H1 (cell line): ENCODE measurements at regions not wholly inside any gene's neighbourhood (a gene's known extent, or its start where the extent isn't known, plus 50 kb on each side); places are given as distances from the start of the nearest gene placed in this dataset.

Experiments used
- CTCF ChIA-PET: fragments of 300-600 bp; sonication (Branson Sonifier 250); formaldehyde crosslinking; loops from one replicate; lab custom pipeline; 2021; ENCODE audit not compliant: partially characterized antibody; lab: Charles Lee
- POLR2A ChIA-PET: fragments of 300-600 bp; sonication (Branson Sonifier 250); formaldehyde crosslinking; loops from one replicate; lab custom pipeline; 2021; ENCODE audit warnings: inconsistent platforms; ENCODE audit not compliant: partially characterized antibody; lab: Charles Lee
- DNase-seq, 2 experiments: peaks; one replicate each; pipeline versions ENCODE4 v3.0.0 to v3.0.0-alpha.2; 2010 to 2022; ENCODE audit warnings: low spot score in 2 of 2, low read depth in 1 of 2, mixed read lengths in 1 of 2
- FAIRE-seq: peaks from 2 replicates; lab custom pipeline; 2011; peaks lifted over from hg19 to GRCh38; lab: Jason Lieb, UNC
- H2AFZ ChIP-seq: 2 replicates; pipeline ENCODE4 v1.8.1; 2012; ENCODE audit warnings: low read length, inconsistent platforms
- H2AK5ac ChIP-seq: 2 replicates; pipeline ENCODE4 v1.6.1; 2013; ENCODE audit warnings: low read depth, low read length
- H2BK120ac ChIP-seq: replicated peaks from 2 replicates; pipeline ENCODE3; 2013; ENCODE audit warnings: low read depth, low read length, inconsistent platforms
- H2BK12ac ChIP-seq: 2 replicates; pipeline ENCODE4 v1.6.1; 2013; ENCODE audit warnings: low read depth, low read length
- H2BK15ac ChIP-seq: 2 replicates; pipeline ENCODE4 v1.6.1; 2013; ENCODE audit warnings: low read length
- H2BK20ac ChIP-seq: 2 replicates; pipeline ENCODE4 v1.6.1; 2013; ENCODE audit warnings: low read length
- H2BK5ac ChIP-seq: 2 replicates; pipeline ENCODE4 v1.6.1; 2013; ENCODE audit warnings: low read depth, low read length
- H3K14ac ChIP-seq: 2 replicates; pipeline ENCODE4 v1.6.1; 2013; ENCODE audit warnings: inconsistent platforms; ENCODE audit not compliant: insufficient read length
- H3K18ac ChIP-seq: 2 replicates; pipeline ENCODE4 v1.6.1; 2013; ENCODE audit warnings: low read length; ENCODE audit errors: extremely low read depth
- H3K23ac ChIP-seq: 2 replicates; pipeline ENCODE4 v1.6.1; 2013; ENCODE audit warnings: inconsistent platforms; ENCODE audit not compliant: insufficient read length
- H3K23me2 ChIP-seq: 2 replicates; pipeline ENCODE4 v1.6.1; 2013; ENCODE audit warnings: low read depth, low read length
- H3K27ac ChIP-seq: 2 replicates; pipeline ENCODE4 v1.6.1; 2011; ENCODE audit warnings: low read depth, low read length, inconsistent platforms
- H3K27me3 ChIP-seq, 4 experiments: replicated peaks in 1 of 4; 1 replicate in 1 of 4; 2 replicates in 3 of 4; pipeline versions ENCODE4 v1.6.1 to v1.8.1; 2011 to 2013; ENCODE audit warnings: low read length in 3 of 4, mild to moderate bottlenecking in 3 of 4, inconsistent platforms in 2 of 4, mixed read lengths in 2 of 4, moderate library complexity in 1 of 4; ENCODE audit not compliant: control insufficient read depth in 3 of 4, insufficient read depth in 3 of 4; ENCODE audit errors: extremely low read depth in 1 of 4
- H3K36me3 ChIP-seq, 4 experiments: 2 replicates each; pipeline versions ENCODE4 v1.6.1 to v1.8.1; 2011 to 2013; ENCODE audit warnings: mild to moderate bottlenecking in 4 of 4, low read length in 3 of 4, moderate library complexity in 2 of 4, control low read depth in 1 of 4, inconsistent platforms in 1 of 4; ENCODE audit not compliant: insufficient read depth in 4 of 4, control insufficient read depth in 2 of 4
- H3K4ac ChIP-seq: replicated peaks from 2 replicates; pipeline ENCODE3; 2013; ENCODE audit warnings: low read length, low read depth, mixed read lengths, inconsistent platforms; ENCODE audit not compliant: insufficient read length
- H3K4me1 ChIP-seq, 4 experiments: replicated peaks in 1 of 4; 1 replicate in 1 of 4; 2 replicates in 3 of 4; pipeline versions ENCODE4 v1.6.1 to v1.8.1; 2011 to 2013; ENCODE audit warnings: low read length in 3 of 4, inconsistent platforms in 2 of 4, mixed read lengths in 1 of 4; ENCODE audit not compliant: insufficient read depth in 4 of 4, control insufficient read depth in 3 of 4
- H3K4me2 ChIP-seq, 2 experiments: 2 replicates each; pipeline versions ENCODE4 v1.6.1 to v1.8.1; 2011 to 2013; ENCODE audit warnings: low read depth in 2 of 2, low read length in 2 of 2, control low read depth in 1 of 2, inconsistent platforms in 1 of 2, mild to moderate bottlenecking in 1 of 2; ENCODE audit not compliant: insufficient read depth in 1 of 2
- H3K4me3 ChIP-seq, 4 experiments: fragments of 200-600, 300-600 bp in 1 of 4; sonication (generic), shearing (Covaris generic), sonication (Bioruptor Twin) in 1 of 4; 2 replicates each; pipeline versions ENCODE4 v1.5.1 to v1.8.1; 2011 to 2016; ENCODE audit warnings: low read length in 4 of 4, low read depth in 3 of 4, control low read depth in 2 of 4, inconsistent platforms in 2 of 4, mild to moderate bottlenecking in 2 of 4, mixed read lengths in 1 of 4, moderate library complexity in 1 of 4; ENCODE audit not compliant: insufficient read depth in 2 of 4; ENCODE audit errors: extremely low read depth in 1 of 4
- H3K56ac ChIP-seq: replicated peaks from 2 replicates; pipeline ENCODE3; 2013; ENCODE audit warnings: low read depth, mild to moderate bottlenecking, mixed read lengths, low read length, inconsistent platforms; ENCODE audit not compliant: insufficient read length
- H3K79me1 ChIP-seq: 2 replicates; pipeline ENCODE4 v1.6.1; 2013; ENCODE audit warnings: low read depth, low read length, control low read depth
- H3K79me2 ChIP-seq, 2 experiments: 2 replicates each; pipeline versions ENCODE4 v1.6.1 to v1.8.1; 2012 to 2013; ENCODE audit warnings: low read length in 2 of 2, mild to moderate bottlenecking in 2 of 2, inconsistent platforms in 1 of 2; ENCODE audit not compliant: insufficient read depth in 2 of 2, control insufficient read depth in 1 of 2
- H3K9ac ChIP-seq, 4 experiments: replicated peaks in 1 of 4; 1 replicate in 1 of 4; 2 replicates in 3 of 4; pipeline versions ENCODE4 v1.6.1 to v1.8.1; 2011 to 2013; ENCODE audit warnings: low read depth in 3 of 4, low read length in 3 of 4, control low read depth in 2 of 4, mild to moderate bottlenecking in 2 of 4, moderate library complexity in 2 of 4, inconsistent platforms in 1 of 4; ENCODE audit errors: extremely low read depth in 1 of 4
- H3K9me3 ChIP-seq, 2 experiments: 2 replicates each; pipeline versions ENCODE4 v1.6.1 to v1.8.1; 2012 to 2013; ENCODE audit warnings: mild to moderate bottlenecking in 2 of 2, moderate library complexity in 2 of 2, control low read depth in 1 of 2, inconsistent platforms in 1 of 2, low read depth in 1 of 2, low read length in 1 of 2, mixed read lengths in 1 of 2; ENCODE audit not compliant: insufficient read depth in 2 of 2
- H4K20me1 ChIP-seq, 2 experiments: replicated peaks in 1 of 2; 2 replicates each; pipeline versions ENCODE3 to v1.8.1; 2011 to 2013; ENCODE audit warnings: inconsistent platforms in 2 of 2, low read length in 2 of 2, mild to moderate bottlenecking in 1 of 2; ENCODE audit not compliant: insufficient read depth in 2 of 2, control insufficient read depth in 1 of 2
- H4K5ac ChIP-seq: 2 replicates; pipeline ENCODE4 v1.6.1; 2013; ENCODE audit warnings: low read length, low read depth, mixed read lengths, inconsistent platforms; ENCODE audit not compliant: insufficient read length
- H4K8ac ChIP-seq: 2 replicates; pipeline ENCODE4 v1.8.0; 2013; ENCODE audit warnings: mild to moderate bottlenecking, moderate library complexity, low read length, inconsistent platforms; ENCODE audit not compliant: insufficient read depth; ENCODE audit errors: extremely low read depth
- H4K91ac ChIP-seq: replicated peaks from 2 replicates; pipeline ENCODE3; 2013; ENCODE audit warnings: low read length, mixed read lengths, inconsistent platforms; ENCODE audit not compliant: insufficient read length
- E2F6 ChIP-seq: IDR thresholded peaks from 2 replicates; pipeline ENCODE4 v1.6.1; 2012; ENCODE audit warnings: inconsistent platforms
- EZH2 ChIP-seq: fragments of 200-600 bp; sonication (generic); IDR thresholded peaks from 2 replicates; pipeline ENCODE4 v1.7.1; 2012; ENCODE audit warnings: low read depth, mild to moderate bottlenecking, moderate library complexity, low read length, inconsistent platforms; ENCODE audit not compliant: severe bottlenecking
- JUN ChIP-seq: IDR thresholded peaks from 2 replicates; pipeline ENCODE4 v1.6.1; 2011; ENCODE audit warnings: low read depth, mild to moderate bottlenecking, improper control_type of control experiment, low read length
- KDM4A ChIP-seq: IDR thresholded peaks from one replicate; pipeline ENCODE4 v1.7.1; 2012; ENCODE audit warnings: low read depth, mild to moderate bottlenecking, moderate library complexity, low read length, inconsistent platforms; ENCODE audit not compliant: severe bottlenecking
- POLR2A ChIP-seq, 2 experiments: IDR thresholded peaks; 1 replicate in 1 of 2; 2 replicates in 1 of 2; pipeline ENCODE4 v1.6.1; 2011; ENCODE audit warnings: low read depth in 2 of 2, low read length in 2 of 2, mild to moderate bottlenecking in 2 of 2; ENCODE audit errors: control extremely low read depth in 1 of 2
- POLR2AphosphoS5 ChIP-seq: IDR thresholded peaks from 2 replicates; pipeline ENCODE4 v1.6.1; 2011; ENCODE audit warnings: low read depth, low read length
- POU5F1 ChIP-seq: IDR thresholded peaks from 2 replicates; pipeline ENCODE4 v1.6.1; 2011; ENCODE audit warnings: low read depth, mild to moderate bottlenecking, low read length, moderate library complexity
- SAP30 ChIP-seq: fragments of 300-600 bp; sonication (generic); IDR thresholded peaks from 2 replicates; pipeline ENCODE4 v1.7.1; 2012; ENCODE audit warnings: low read length, moderate library complexity, mild to moderate bottlenecking, inconsistent platforms; ENCODE audit not compliant: insufficient read depth, insufficient replicate concordance
- SP1 ChIP-seq: IDR thresholded peaks from 2 replicates; pipeline ENCODE4 v1.6.1; 2011; ENCODE audit warnings: low read depth, low read length
- WGBS, 2 experiments: shearing (Covaris generic) in 1 of 2; methylation state at CpG; one replicate each; pipeline versions ENCODE4 v1.1.6 to v1.1.7; 2013 to 2015; ENCODE audit warnings: low lambda C conversion rate in 2 of 2, mixed read lengths in 2 of 2, inconsistent platforms in 1 of 2, low coverage in 1 of 2, missing lambda C conversion rate in 1 of 2; ENCODE audit not compliant: insufficient replicate concordance in 2 of 2, insufficient coverage in 1 of 2, insufficient read length in 1 of 2; ENCODE audit errors: extremely low coverage in 1 of 2, missing lambda C conversion rate in 1 of 2; 5-methylcytosine and 5-hydroxymethylcytosine counted together
- TF ChIP-seq, protein P1 (sequence below): IDR thresholded peaks from 2 replicates; pipeline ENCODE4 v1.6.1; 2011; ENCODE audit warnings: low read depth, mild to moderate bottlenecking, low read length; ENCODE audit not compliant: insufficient read depth
- TF ChIP-seq, protein P2 (sequence below), 3 experiments: IDR thresholded peaks; 1 replicate in 2 of 3; 2 replicates in 1 of 3; pipeline versions ENCODE4 v1.5.1 to v1.6.1; 2011; ENCODE audit warnings: low read length in 3 of 3, mild to moderate bottlenecking in 3 of 3, inconsistent platforms in 2 of 3, low read depth in 1 of 3, moderate library complexity in 1 of 3; ENCODE audit not compliant: insufficient read depth in 1 of 3; ENCODE audit errors: control extremely low read depth in 1 of 3

DNA sequence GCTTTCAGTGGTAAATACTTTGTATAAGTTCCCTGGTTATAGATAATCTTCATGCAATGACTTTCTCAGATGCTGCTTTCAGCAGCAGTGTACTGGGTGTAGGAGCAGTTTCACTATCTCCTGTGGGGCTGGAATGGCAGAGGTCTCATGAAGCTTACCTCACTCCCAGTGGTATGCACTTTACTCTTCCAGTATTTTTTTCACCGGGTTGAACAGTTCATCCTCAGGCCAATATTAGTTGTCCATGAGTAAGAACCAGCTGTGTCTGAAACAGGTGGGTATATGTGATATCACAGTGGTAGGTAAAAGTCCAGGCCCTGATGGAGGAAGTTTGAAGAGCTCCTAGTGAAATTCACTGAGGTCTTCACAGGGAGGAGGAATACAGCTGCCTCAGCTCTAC is 351.5 kb upstream of the EMCN start:
- Histone ChIP-seq H3K56ac (no peak overlapping the region), H3K4me2 (no peak overlapping the region), H3K4ac (no peak overlapping the region), H2BK15ac (no peak overlapping the region), H2BK5ac (no peak overlapping the region), H3K4me3 (no peak overlapping the region), H4K5ac (no peak overlapping the region), H3K27ac (no peak overlapping the region), H3K14ac (no peak overlapping the region), H3K9ac (no peak overlapping the region), H2BK12ac (no peak overlapping the region), H3K36me3 (no peaks in the 10 kb centered on the region), H3K79me2 (no peaks in the 10 kb centered on the region), H2BK20ac (no peak overlapping the region), H2BK120ac (no peak overlapping the region), H2AK5ac (no peak overlapping the region), H4K91ac (no peak overlapping the region), H4K8ac (no peak overlapping the region), H4K20me1 (no peaks in the 10 kb centered on the region), H3K23ac (no peak overlapping the region), H2AFZ (no peak overlapping the region), H3K9me3 (no peaks in the 10 kb centered on the region), H3K18ac (no peak overlapping the region), H3K4me1 (peaks cover 0 to 4% (median 0%) of the 10 kb centered on the region in 4 experiments; a peak in 1 of 7 replicates), H3K27me3 (no peaks in the 10 kb centered on the region), H3K79me1 (no peaks in the 10 kb centered on the region), H3K23me2 (no peaks in the 10 kb centered on the region)
- CTCF ChIA-PET: interaction anchor here (1.4 to 1.9 kb wide), 3 partner anchors 10 to 21 kb away, joined by 3 to 7 read pairs (median 6); no protein-coding TSS in a partner anchor
- DNase-seq (no peak), FAIRE-seq (no peak)
- POLR2A ChIA-PET: no interaction called here
- WGBS, 2 experiments: 94% methylated on average over 1 of the region's 1 CpG; no CpG with 5 or more reads in 1 of the 2 experiments
- TF ChIP-seq, protein P1, sequence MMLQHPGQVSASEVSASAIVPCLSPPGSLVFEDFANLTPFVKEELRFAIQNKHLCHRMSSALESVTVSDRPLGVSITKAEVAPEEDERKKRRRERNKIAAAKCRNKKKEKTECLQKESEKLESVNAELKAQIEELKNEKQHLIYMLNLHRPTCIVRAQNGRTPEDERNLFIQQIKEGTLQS: no peak
- TF ChIP-seq KDM4A (no peak), E2F6 (no peak), SAP30 (no peak), POU5F1 (no peak), SP1 (no peak), EZH2 (no peak), POLR2AphosphoS5 (no peak), JUN (no peak), POLR2A (IDR thresholded peaks at IDR 0.05; ENCODE audit: control extremely low read depth in 1 of 2, low read depth in 2 of 2, low read length in 2 of 2) (no peak)
- TF ChIP-seq, protein P2, sequence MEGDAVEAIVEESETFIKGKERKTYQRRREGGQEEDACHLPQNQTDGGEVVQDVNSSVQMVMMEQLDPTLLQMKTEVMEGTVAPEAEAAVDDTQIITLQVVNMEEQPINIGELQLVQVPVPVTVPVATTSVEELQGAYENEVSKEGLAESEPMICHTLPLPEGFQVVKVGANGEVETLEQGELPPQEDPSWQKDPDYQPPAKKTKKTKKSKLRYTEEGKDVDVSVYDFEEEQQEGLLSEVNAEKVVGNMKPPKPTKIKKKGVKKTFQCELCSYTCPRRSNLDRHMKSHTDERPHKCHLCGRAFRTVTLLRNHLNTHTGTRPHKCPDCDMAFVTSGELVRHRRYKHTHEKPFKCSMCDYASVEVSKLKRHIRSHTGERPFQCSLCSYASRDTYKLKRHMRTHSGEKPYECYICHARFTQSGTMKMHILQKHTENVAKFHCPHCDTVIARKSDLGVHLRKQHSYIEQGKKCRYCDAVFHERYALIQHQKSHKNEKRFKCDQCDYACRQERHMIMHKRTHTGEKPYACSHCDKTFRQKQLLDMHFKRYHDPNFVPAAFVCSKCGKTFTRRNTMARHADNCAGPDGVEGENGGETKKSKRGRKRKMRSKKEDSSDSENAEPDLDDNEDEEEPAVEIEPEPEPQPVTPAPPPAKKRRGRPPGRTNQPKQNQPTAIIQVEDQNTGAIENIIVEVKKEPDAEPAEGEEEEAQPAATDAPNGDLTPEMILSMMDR (IDR thresholded peaks at IDR 0.05; ENCODE audit: control extremely low read depth in 1 of 3, insufficient read depth in 1 of 3, low read depth in 1 of 3, low read length in 3 of 3): no peak
